Right lobe of liver (tissue), 6 donors: ENCODE measurements at regions not wholly inside any gene's neighbourhood (a gene's known extent, or its start where the extent isn't known, plus 50 kb on each side); places are given as distances from the start of the nearest gene placed in this dataset.

ENCODE experiments used
- ATAC-seq, 4 donors: fragments of 200-7000 bp; cut with Tn5 transposase; one replicate each; pipeline ENCODE4 v1.9.1; 2020; ENCODE audit warnings: mild to moderate bottlenecking in 4 of 4, moderate library complexity in 4 of 4
- DNase-seq, 3 donors: peaks; one replicate each; pipeline ENCODE4 v3.0.0-alpha.2; 2020
- H3K27ac ChIP-seq, 3 donors: fragments of 200-600 bp; one replicate each; pipeline ENCODE4 v1.8.0; 2022
- H3K27me3 ChIP-seq, 2 donors: fragments of 200-600 bp; one replicate each; pipeline ENCODE4 v1.8.0; 2022
- H3K36me3 ChIP-seq, 4 donors: fragments of 200-600 bp; sonication (generic) in 1 of 4; one replicate each; pipeline versions ENCODE4 v1.5.1 to v1.8.0; 2017 to 2022; ENCODE audit warnings: control low read depth in 1 of 4
- H3K4me1 ChIP-seq, 4 donors: fragments of 200-600 bp; sonication (generic) in 1 of 4; one replicate each; pipeline versions ENCODE4 v1.5.1 to v1.8.0; 2017 to 2022; ENCODE audit warnings: control low read depth in 1 of 4
- H3K4me3 ChIP-seq, 3 donors: fragments of 200-600 bp; one replicate each; pipeline ENCODE4 v1.8.0; 2022
- H3K9me3 ChIP-seq, 4 donors: fragments of 200-600 bp; sonication (generic) in 1 of 4; one replicate each; pipeline versions ENCODE4 v1.5.1 to v1.8.0; 2017 to 2022; ENCODE audit warnings: control low read depth in 1 of 4
- POLR2A ChIP-seq: fragments of 450-650 bp; IDR thresholded peaks from one replicate; pipeline ENCODE4 v1.6.1; 2017; ENCODE audit warnings: antibody characterized with exemption, mild to moderate bottlenecking
- WGBS: methylation state at CpG from one replicate; pipeline ENCODE4 v1.1.6; 2018; ENCODE audit warnings: low coverage, low lambda C conversion rate; ENCODE audit not compliant: insufficient coverage; ENCODE audit errors: missing lambda C conversion rate; 5-methylcytosine and 5-hydroxymethylcytosine counted together
- intact Hi-C, 2 donors: fragments of 100-400 bp; cut with DNase I; formaldehyde crosslinking; loops; one replicate each; pipeline versions ENCODE4 v1.11.2 to v1.14.1; 2022
- TF ChIP-seq, protein P1 (sequence below), 4 donors: fragments of 200-600 bp in 3 of 4; fragments of 450-650 bp in 1 of 4; IDR thresholded peaks; one replicate each; pipeline versions ENCODE4 v1.5.1 to v1.8.0; 2016 to 2022; ENCODE audit warnings: antibody characterized with exemption in 4 of 4, mild to moderate bottlenecking in 2 of 4
- donor health status: DM: no; HTN: yes; CAD: no.
- donor health status: DM: no; HTN: no; CAD: no.
- donor health status: DM: no; HTN: no; CAD: no.
- donor health status: DM: no; HTN: yes; CAD: no.
- donor health status: DM: no; HTN: yes; CAD: no.

DNA sequence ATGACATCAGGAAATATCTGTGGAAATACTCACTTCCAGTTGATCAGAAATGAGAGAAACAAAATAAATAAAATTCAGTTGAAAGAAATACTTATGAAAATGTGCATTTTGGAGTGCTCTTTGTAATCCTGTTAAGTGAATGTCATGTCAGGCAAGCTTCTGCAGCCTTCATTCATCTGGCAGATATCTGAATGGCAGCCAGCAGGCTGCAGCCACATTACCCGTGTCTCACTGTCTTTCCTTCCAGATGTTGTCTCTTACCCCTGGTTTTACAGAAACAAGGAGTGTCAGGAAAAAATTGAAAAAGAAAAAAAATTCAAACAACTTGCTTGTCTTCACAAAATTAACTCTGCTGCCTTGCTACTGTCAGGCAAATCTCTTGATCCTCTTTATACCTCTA lies 445.0 kb upstream of the RIOK2 start:
- Histone ChIP-seq H3K4me1 (no peaks in the 10 kb centered on the region), H3K27ac (no peak overlapping the region), H3K4me3 (no peak overlapping the region), H3K36me3 (no peaks in the 10 kb centered on the region), H3K27me3 (no peaks in the 10 kb centered on the region), H3K9me3 (no peaks in the 10 kb centered on the region)
- WGBS = 8% methylated on average over 1 of the region's 1 CpG
- TF ChIP-seq, protein P1, sequence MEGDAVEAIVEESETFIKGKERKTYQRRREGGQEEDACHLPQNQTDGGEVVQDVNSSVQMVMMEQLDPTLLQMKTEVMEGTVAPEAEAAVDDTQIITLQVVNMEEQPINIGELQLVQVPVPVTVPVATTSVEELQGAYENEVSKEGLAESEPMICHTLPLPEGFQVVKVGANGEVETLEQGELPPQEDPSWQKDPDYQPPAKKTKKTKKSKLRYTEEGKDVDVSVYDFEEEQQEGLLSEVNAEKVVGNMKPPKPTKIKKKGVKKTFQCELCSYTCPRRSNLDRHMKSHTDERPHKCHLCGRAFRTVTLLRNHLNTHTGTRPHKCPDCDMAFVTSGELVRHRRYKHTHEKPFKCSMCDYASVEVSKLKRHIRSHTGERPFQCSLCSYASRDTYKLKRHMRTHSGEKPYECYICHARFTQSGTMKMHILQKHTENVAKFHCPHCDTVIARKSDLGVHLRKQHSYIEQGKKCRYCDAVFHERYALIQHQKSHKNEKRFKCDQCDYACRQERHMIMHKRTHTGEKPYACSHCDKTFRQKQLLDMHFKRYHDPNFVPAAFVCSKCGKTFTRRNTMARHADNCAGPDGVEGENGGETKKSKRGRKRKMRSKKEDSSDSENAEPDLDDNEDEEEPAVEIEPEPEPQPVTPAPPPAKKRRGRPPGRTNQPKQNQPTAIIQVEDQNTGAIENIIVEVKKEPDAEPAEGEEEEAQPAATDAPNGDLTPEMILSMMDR (IDR thresholded peaks at IDR 0.05) = no peak
- no peak for TF ChIP-seq POLR2A
- intact Hi-C loops = no loop called here
- DNase-seq (no peak), ATAC-seq (no peak)

DNA sequence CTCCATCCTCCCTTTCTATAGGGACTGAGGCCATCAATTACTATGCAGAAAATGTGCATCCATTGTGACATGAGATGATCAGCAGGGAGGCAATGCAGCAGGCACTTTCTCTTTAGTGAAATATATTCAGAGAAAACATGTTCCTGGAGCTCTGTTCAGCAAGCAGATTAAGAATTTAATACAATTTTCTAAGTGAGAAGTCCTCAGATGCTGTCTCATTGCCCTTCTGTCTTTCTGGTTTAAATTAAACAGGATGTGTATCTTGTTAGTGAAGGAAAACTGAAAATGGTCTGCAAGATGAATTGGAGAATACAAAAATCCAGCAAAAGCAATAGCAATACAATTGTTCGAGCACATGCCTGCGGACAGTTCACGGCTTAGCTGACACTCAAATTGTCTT lies 445.8 kb upstream of the RIOK2 start:
- Histone ChIP-seq H3K27ac (no peak overlapping the region), H3K27me3 (no peaks in the 10 kb centered on the region), H3K9me3 (no peaks in the 10 kb centered on the region), H3K4me1 (no peaks in the 10 kb centered on the region), H3K4me3 (no peak overlapping the region), H3K36me3 (no peaks in the 10 kb centered on the region)
- no peak for TF ChIP-seq POLR2A
- TF ChIP-seq, protein P1 (IDR thresholded peaks at IDR 0.05) = no peak
- WGBS = 55% methylated on average over 3 of the region's 3 CpGs
- DNase-seq (no peak), ATAC-seq (no peak)
- intact Hi-C loops = no loop called here

DNA sequence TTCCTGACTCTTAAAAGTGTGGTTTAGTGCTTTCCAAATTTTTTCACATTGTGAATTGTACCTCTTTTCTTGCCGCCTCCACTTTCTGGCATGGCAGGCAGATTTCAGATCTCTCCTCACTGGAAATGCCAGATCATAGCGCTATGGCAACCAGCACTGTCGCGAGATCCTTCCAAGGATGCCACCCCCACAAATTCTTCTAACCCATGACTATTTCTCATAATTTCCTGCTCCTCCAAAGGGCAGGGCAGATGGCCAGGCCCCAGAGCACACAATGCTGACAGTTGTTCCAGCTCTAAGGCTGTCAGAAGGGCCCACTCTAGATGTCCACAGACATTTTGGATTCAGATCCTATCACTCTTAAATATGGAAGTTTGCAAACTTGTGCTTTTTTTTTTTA lies 446.2 kb upstream of the RIOK2 start:
- H3K36me3 ChIP-seq = no peaks in the 10 kb centered on the region
- H3K27ac ChIP-seq = no peak overlapping the region
- H3K4me1 ChIP-seq = no peaks in the 10 kb centered on the region
- no peaks in the 10 kb centered on the region for H3K27me3 ChIP-seq
- intact Hi-C loops = no loop called here
- TF ChIP-seq, protein P1 (IDR thresholded peaks at IDR 0.05) = no peak
- no peak for TF ChIP-seq POLR2A
- DNase-seq = no peak
- H3K9me3 ChIP-seq = no peaks in the 10 kb centered on the region
- no peak overlapping the region for H3K4me3 ChIP-seq
- ATAC-seq = no peak
- WGBS = 66% methylated on average over 4 of the region's 4 CpGs

DNA sequence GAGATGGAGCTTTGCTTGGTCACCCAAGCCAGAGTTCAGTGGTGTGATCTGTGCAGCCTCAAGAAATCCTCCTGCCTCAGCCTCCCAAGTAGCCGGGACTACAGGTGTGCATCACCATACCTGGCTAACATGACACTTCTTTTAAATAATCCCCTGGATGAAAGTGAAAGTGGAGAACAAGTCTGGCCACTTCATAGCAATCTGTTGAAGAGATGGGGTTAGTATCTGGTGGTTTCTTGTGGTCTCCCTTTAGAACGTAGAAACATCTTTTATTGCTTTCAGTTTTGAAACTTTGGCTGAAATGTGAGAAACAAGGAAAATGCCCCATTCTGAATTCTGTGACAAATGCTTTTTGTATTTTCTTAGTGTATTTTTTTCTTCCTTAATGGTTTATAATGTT lies 452.5 kb upstream of the RIOK2 start:
- Histone ChIP-seq H3K4me3 (no peak overlapping the region), H3K27me3 (no peaks in the 10 kb centered on the region), H3K36me3 (no peaks in the 10 kb centered on the region), H3K4me1 (no peaks in the 10 kb centered on the region), H3K27ac (no peak overlapping the region), H3K9me3 (no peaks in the 10 kb centered on the region)
- DNase-seq = no peak
- intact Hi-C loops = no loop called here
- ATAC-seq = no peak
- TF ChIP-seq, protein P1 (IDR thresholded peaks at IDR 0.05) = no peak
- no peak for TF ChIP-seq POLR2A
- WGBS = 71% methylated on average over 2 of the region's 2 CpGs

DNA sequence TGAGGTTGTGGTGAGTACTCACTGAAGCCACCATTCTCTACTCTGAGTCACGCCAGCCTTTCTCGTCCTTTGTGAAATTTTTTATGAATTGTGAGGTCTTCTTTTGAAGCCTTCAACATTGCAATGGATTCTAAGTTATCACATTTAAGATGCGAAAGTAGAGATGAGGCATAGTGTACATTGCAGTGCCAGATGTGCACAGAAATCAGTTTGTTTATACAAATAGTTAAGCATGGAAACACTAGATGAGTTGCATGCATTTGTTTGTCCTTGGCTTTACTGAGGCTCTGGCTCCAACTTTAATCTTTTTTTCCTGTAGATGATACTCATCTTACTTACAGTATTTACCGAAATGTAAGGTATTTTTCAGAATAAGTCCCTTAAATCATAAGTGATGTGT lies 453.7 kb upstream of the RIOK2 start:
- no peak overlapping the region for H3K27ac ChIP-seq
- no peaks in the 10 kb centered on the region for H3K9me3 ChIP-seq
- H3K27me3 ChIP-seq = no peaks in the 10 kb centered on the region
- H3K4me1 ChIP-seq = no peaks in the 10 kb centered on the region
- ATAC-seq (no peak), DNase-seq (no peak)
- no peak for TF ChIP-seq POLR2A
- TF ChIP-seq, protein P1 (IDR thresholded peaks at IDR 0.05) = no peak
- intact Hi-C loops = no loop called here
- 54% methylated on average over 4 of the region's 4 CpGs for WGBS
- no peaks in the 10 kb centered on the region for H3K36me3 ChIP-seq
- H3K4me3 ChIP-seq = no peak overlapping the region
